ENCODE measurements at regions not wholly inside any gene's neighbourhood (a gene's known extent, or its start where the extent isn't known, plus 50 kb on each side); places are given as distances from the start of the nearest gene placed in this dataset.

GRCh38 chr18:66222174-66222573 is 381.7 kb downstream of the CDH19 start:
- DNase-seq (ENCODE audit: low read depth in 1 of 2, low spot score in 1 of 2) (no peak), ATAC-seq (no peak), FAIRE-seq (no peak)
- ChIA-PET CTCF (interaction anchor here (1.6 kb wide), 1 partner anchor 99 kb away, joined by 3 read pairs; no protein-coding TSS in a partner anchor), POLR2A (no interaction called here)
- H3K4me3 ChIP-seq: no peak overlapping the region
- no peaks in the 10 kb centered on the region for H3K4me1 ChIP-seq
- no peak overlapping the region for H3K27ac ChIP-seq
- no peaks in the 10 kb centered on the region for H3K9me3 ChIP-seq
- TF ChIP-seq USF2 (IDR thresholded peaks at IDR 0.05): no peak
- no peak for TF ChIP-seq EHF (CRISPR knock-in tag; IDR thresholded peaks at IDR 0.05)
- no peak for TF ChIP-seq HDAC2 (IDR thresholded peaks at IDR 0.05)
- TF ChIP-seq EP300 (IDR thresholded peaks at IDR 0.05): no peak
- TF ChIP-seq RFX5 (IDR thresholded peaks at IDR 0.05): no peak
- TF ChIP-seq HES2 (IDR thresholded peaks at IDR 0.05): no peak
- TF ChIP-seq POLR2A (IDR thresholded peaks at IDR 0.05; ENCODE audit: low read length): no peak
- no peak for TF ChIP-seq RNF2 (IDR thresholded peaks at IDR 0.05; ENCODE audit: borderline replicate concordance, low read depth)
- no peak for TF ChIP-seq CEBPB (IDR thresholded peaks at IDR 0.05)
- TF ChIP-seq E2F6 (IDR thresholded peaks at IDR 0.05; ENCODE audit: borderline replicate concordance, low read depth): no peak
- no peak for TF ChIP-seq PBX3 (IDR thresholded peaks at IDR 0.05)
- no peak for TF ChIP-seq RARB (CRISPR knock-in tag; IDR thresholded peaks at IDR 0.05)
- TF ChIP-seq FOSB (CRISPR knock-in tag; IDR thresholded peaks at IDR 0.05): no peak
- 0% methylated on average over 1 of the region's 1 CpG for WGBS (ENCODE audit: missing lambda C conversion rate)
- no peak overlapping the region for H3K4me2 ChIP-seq

GRCh38 chr18:66219817-66220216 is 384.1 kb downstream of the CDH19 start:
- TF ChIP-seq ESRRA (IDR thresholded peaks at IDR 0.05; ENCODE audit: borderline replicate concordance, low read length) (no peak), ZC3H11A (IDR thresholded peaks at IDR 0.05) (peak; percentile 5; the same call in 1 of the 2 replicates), CBX2 (IDR thresholded peaks at IDR 0.05; ENCODE audit: borderline replicate concordance, low read depth) (no peak)
- CTCF ChIA-PET: no interaction called here
- POLR2A ChIA-PET: no interaction called here
- Histone ChIP-seq H3K4me3 (no peak overlapping the region), H3K9me3 (no peaks in the 10 kb centered on the region), H3K27ac (no peak overlapping the region), H3K4me2 (no peak overlapping the region), H3K4me1 (no peaks in the 10 kb centered on the region)
- 4% methylated on average over 2 of the region's 2 CpGs for WGBS (ENCODE audit: missing lambda C conversion rate)
- FAIRE-seq (no peak), ATAC-seq (no peak), DNase-seq (ENCODE audit: low read depth in 1 of 2, low spot score in 1 of 2) (no peak)

GRCh38 chr18:66211749-66212148 is 392.1 kb downstream of the CDH19 start:
- H3K9me3 ChIP-seq: no peaks in the 10 kb centered on the region
- ChIA-PET CTCF (no interaction called here), POLR2A (no interaction called here)
- TF ChIP-seq HEYL (CRISPR knock-in tag; IDR thresholded peaks at IDR 0.05): no peak
- no peak for TF ChIP-seq FOXS1 (CRISPR knock-in tag; IDR thresholded peaks at IDR 0.05)
- TF ChIP-seq POLR2AphosphoS2 (conservative IDR thresholded peaks at IDR 0.05; ENCODE audit: low read length): no peak
- no peak for TF ChIP-seq MAZ (IDR thresholded peaks at IDR 0.05; ENCODE audit: borderline replicate concordance, low read depth, low read length)
- no peak for TF ChIP-seq TFCP2L1 (CRISPR knock-in tag; IDR thresholded peaks at IDR 0.05)
- TF ChIP-seq SREBF2 (IDR thresholded peaks at IDR 0.05): no peak
- no peak for TF ChIP-seq RCOR1 (IDR thresholded peaks at IDR 0.05; ENCODE audit: low read depth, low read length)
- TF ChIP-seq ZNF302 (CRISPR knock-in tag; IDR thresholded peaks at IDR 0.05): no peak
- no peak overlapping the region for H3K27ac ChIP-seq
- ATAC-seq (no peak), FAIRE-seq (no peak), DNase-seq (ENCODE audit: low read depth in 1 of 2, low spot score in 1 of 2) (no peak)
- no peak overlapping the region for H3K4me2 ChIP-seq
- no peaks in the 10 kb centered on the region for H3K4me1 ChIP-seq
- H3K4me3 ChIP-seq: no peak overlapping the region
- WGBS (ENCODE audit: missing lambda C conversion rate): 0% methylated on average over 1 of the region's 1 CpG

Measured in A549 (cell line).